ENCODE measurements at regions not wholly inside any gene's neighbourhood (a gene's known extent, or its start where the extent isn't known, plus 50 kb on each side); places are given as distances from the start of the nearest gene placed in this dataset.

- Mint-ChIP-seq H3K36me3 (ENCODE audit: low read depth) (no peaks in the 10 kb centered on the region), H3K9me3 (no peaks in the 10 kb centered on the region), H3K27ac (no peak overlapping the region), H3K4me1 (ENCODE audit: low read depth) (no peaks in the 10 kb centered on the region), H3K4me3 (no peak overlapping the region), H3K27me3 (no peaks in the 10 kb centered on the region)
- intact Hi-C loops (cut with micrococcal nuclease) = no loop called here
These were observed 276.6 kb upstream of the LRTM1 start for GRCh38 chr3:55204417-55204816.

DNA sequence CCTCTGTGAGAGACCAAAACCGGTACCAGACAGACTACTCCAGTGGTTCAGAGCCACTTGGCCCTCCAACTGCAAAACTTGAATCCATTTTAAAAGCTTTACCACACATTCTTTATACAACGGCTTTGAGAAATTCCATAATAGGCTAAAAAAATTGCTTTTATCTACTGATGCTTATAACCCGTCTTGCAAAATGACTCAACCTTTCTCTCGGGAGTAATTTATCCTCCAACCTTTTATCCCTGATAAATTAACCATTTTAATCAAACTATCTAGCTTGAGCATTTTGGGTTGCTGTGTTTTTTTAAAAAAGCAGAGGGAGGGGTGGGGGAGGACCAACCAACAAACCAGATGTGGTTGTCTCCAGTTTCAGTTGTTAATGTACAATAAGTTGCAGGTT, 275.7 kb upstream of the LRTM1 start:
- no peaks in the 10 kb centered on the region for H3K4me1 Mint-ChIP-seq (ENCODE audit: low read depth)
- no peak overlapping the region for H3K4me3 Mint-ChIP-seq
- intact Hi-C loops (cut with micrococcal nuclease) = no loop called here
- no peak overlapping the region for H3K27ac Mint-ChIP-seq
- no peaks in the 10 kb centered on the region for H3K27me3 Mint-ChIP-seq
- no peaks in the 10 kb centered on the region for H3K9me3 Mint-ChIP-seq
- no peaks in the 10 kb centered on the region for H3K36me3 Mint-ChIP-seq (ENCODE audit: low read depth)

GRCh38 chr3:55203006-55203405, 275.1 kb upstream of the LRTM1 start:
- intact Hi-C loops (cut with micrococcal nuclease) = no loop called here
- H3K4me1 Mint-ChIP-seq (ENCODE audit: low read depth) = no peaks in the 10 kb centered on the region
- H3K27ac Mint-ChIP-seq = no peak overlapping the region
- no peaks in the 10 kb centered on the region for H3K9me3 Mint-ChIP-seq
- no peaks in the 10 kb centered on the region for H3K36me3 Mint-ChIP-seq (ENCODE audit: low read depth)
- H3K4me3 Mint-ChIP-seq = no peak overlapping the region
- no peaks in the 10 kb centered on the region for H3K27me3 Mint-ChIP-seq

DNA sequence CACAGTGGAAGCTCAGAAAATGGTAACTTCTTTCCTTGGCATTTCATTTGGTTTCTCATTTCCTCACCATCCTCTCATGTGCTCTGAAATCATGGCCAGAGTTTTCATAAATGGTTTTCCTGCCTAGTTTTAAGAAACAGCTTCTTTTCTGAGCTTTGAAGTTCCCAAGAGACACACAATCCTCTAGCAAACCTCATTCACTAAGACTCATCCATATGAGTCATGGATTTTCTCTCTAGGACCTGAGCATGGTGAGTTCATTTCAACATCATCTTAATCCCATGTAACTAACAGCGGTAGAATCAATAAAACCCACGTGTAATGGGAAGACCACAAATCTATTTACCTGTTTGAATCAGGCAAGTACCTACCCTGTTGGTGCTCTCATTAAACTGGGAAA, 274.5 kb upstream of the LRTM1 start:
- no peaks in the 10 kb centered on the region for H3K4me1 Mint-ChIP-seq (ENCODE audit: low read depth)
- no peaks in the 10 kb centered on the region for H3K9me3 Mint-ChIP-seq
- intact Hi-C loops (cut with micrococcal nuclease) = no loop called here
- no peaks in the 10 kb centered on the region for H3K27me3 Mint-ChIP-seq
- no peak overlapping the region for H3K27ac Mint-ChIP-seq
- no peaks in the 10 kb centered on the region for H3K36me3 Mint-ChIP-seq (ENCODE audit: low read depth)
- no peak overlapping the region for H3K4me3 Mint-ChIP-seq

DNA sequence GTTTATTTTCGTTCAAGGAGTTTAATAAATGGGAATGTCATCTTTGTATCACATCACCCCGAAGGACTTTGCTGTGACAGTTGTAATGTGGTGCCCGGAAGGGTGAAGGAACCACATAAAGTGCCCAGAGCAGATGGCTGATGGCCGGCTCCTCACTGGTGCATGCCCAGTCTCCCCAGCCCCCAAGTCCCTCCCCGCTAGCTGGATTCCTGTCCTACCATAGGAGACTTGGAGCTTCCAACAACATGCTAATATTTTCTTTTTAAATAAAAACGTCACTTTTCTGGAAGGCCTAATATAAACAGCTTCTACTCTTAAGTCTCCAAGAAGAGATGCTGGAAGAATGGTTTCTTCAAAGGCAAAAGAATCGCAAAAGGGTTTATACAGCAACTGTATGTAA, 273.9 kb upstream of the LRTM1 start:
- intact Hi-C loops (cut with micrococcal nuclease) = no loop called here
- Mint-ChIP-seq H3K4me1 (ENCODE audit: low read depth) (no peaks in the 10 kb centered on the region), H3K27ac (no peak overlapping the region), H3K4me3 (no peak overlapping the region), H3K9me3 (no peaks in the 10 kb centered on the region), H3K36me3 (ENCODE audit: low read depth) (no peaks in the 10 kb centered on the region), H3K27me3 (no peaks in the 10 kb centered on the region)

DNA sequence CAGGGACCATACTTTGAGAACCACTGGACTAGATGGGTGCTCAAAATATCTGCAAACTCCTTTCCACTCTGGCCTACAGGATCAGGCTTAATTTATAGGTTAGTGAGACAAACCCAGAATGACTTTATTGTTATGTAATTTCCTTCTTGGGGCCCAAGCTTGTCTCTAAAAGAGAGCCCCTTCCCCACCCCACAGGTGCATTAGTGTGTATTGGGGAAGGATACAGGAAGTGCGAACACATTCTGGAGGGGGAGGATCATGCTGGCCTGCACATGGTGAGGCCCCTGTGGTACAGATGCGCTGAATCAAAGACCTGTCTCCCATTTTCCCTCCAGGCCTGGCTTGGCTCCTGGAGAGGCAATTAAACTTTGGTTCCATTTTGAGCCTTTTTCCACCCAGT, 273.0 kb upstream of the LRTM1 start:
- intact Hi-C loops (cut with micrococcal nuclease) = no loop called here
- H3K4me3 Mint-ChIP-seq = no peak overlapping the region
- H3K36me3 Mint-ChIP-seq (ENCODE audit: low read depth) = no peaks in the 10 kb centered on the region
- no peaks in the 10 kb centered on the region for H3K4me1 Mint-ChIP-seq (ENCODE audit: low read depth)
- no peaks in the 10 kb centered on the region for H3K9me3 Mint-ChIP-seq
- no peak overlapping the region for H3K27ac Mint-ChIP-seq
- H3K27me3 Mint-ChIP-seq = no peaks in the 10 kb centered on the region

GRCh38 chr3:55198554-55198953, 270.7 kb upstream of the LRTM1 start:
- Mint-ChIP-seq H3K27me3 (no peaks in the 10 kb centered on the region), H3K4me1 (ENCODE audit: low read depth) (no peaks in the 10 kb centered on the region), H3K36me3 (ENCODE audit: low read depth) (no peaks in the 10 kb centered on the region), H3K27ac (no peak overlapping the region), H3K4me3 (no peak overlapping the region), H3K9me3 (no peaks in the 10 kb centered on the region)
- intact Hi-C loops (cut with micrococcal nuclease) = no loop called here

DNA sequence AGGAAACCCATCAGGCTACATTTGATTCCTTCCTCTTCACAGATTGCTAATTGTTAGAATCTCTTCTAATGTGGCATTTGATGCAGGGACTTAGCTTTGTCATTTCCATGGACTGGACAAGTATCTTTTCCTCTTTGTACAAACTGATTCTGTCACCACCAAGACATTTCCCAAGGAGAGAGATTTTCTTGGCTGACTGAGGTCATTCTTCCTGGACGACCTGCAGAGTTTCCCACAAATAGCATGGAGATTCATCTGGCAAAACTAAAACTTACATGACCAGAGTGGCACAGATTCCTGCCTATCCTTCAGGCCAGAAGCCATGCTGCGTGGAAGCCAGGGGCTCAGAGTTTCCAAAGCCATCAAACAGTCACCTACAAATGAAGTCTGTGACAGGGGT, 269.2 kb upstream of the LRTM1 start:
- intact Hi-C loops (cut with micrococcal nuclease) = no loop called here
- Mint-ChIP-seq H3K9me3 (no peaks in the 10 kb centered on the region), H3K27ac (no peak overlapping the region), H3K36me3 (ENCODE audit: low read depth) (no peaks in the 10 kb centered on the region), H3K4me1 (ENCODE audit: low read depth) (no peaks in the 10 kb centered on the region), H3K27me3 (no peaks in the 10 kb centered on the region), H3K4me3 (no peak overlapping the region)

DNA sequence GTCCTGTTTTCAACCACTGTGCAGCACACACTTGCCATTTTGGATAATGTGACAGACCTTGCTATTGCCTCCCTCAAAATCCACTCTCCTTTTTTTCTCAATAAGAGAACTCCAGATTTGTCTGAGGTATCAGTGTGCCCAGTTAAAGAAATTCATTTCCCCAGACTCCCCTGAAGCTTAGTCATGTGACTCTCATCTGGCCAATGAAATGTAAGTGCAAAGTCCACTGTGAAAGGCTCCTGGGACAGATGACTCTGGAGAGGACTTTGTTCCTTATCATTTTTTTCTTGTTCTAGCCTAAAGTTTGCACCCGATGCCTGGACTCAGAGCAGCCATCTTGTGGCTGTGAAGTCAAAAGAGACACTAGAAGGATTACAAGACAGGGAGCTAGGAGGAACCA, 268.6 kb upstream of the LRTM1 start:
- H3K27me3 Mint-ChIP-seq = no peaks in the 10 kb centered on the region
- no peak overlapping the region for H3K4me3 Mint-ChIP-seq
- H3K36me3 Mint-ChIP-seq (ENCODE audit: low read depth) = no peaks in the 10 kb centered on the region
- H3K27ac Mint-ChIP-seq = no peak overlapping the region
- intact Hi-C loops (cut with micrococcal nuclease) = no loop called here
- H3K4me1 Mint-ChIP-seq (ENCODE audit: low read depth) = no peaks in the 10 kb centered on the region
- no peaks in the 10 kb centered on the region for H3K9me3 Mint-ChIP-seq

DNA sequence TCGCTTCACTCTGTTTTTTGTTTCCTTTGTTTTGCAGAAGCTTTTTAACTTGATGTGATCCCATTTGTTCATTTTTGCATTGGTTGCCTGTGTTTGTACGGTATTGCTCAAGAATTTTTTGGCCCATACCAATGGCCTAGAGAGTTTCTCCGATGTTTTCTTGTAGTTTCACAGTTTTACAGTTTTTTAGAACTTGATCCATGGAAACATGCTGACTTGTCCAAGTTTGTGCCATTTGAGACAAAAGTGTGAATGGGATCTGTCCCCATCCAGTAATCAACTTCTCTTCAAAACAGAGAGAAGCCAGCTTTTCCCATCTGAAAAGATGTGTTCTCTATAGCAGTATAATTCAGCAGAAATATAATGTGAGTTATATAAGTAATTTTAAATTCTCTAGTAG, 266.5 kb upstream of the LRTM1 start:
- no peaks in the 10 kb centered on the region for H3K36me3 Mint-ChIP-seq (ENCODE audit: low read depth)
- no peaks in the 10 kb centered on the region for H3K4me1 Mint-ChIP-seq (ENCODE audit: low read depth)
- intact Hi-C loops (cut with micrococcal nuclease) = no loop called here
- H3K27ac Mint-ChIP-seq = no peak overlapping the region
- no peak overlapping the region for H3K4me3 Mint-ChIP-seq
- no peaks in the 10 kb centered on the region for H3K9me3 Mint-ChIP-seq
- no peaks in the 10 kb centered on the region for H3K27me3 Mint-ChIP-seq

GRCh38 chr3:55191911-55192775, 264.3 kb upstream of the LRTM1 start:
- no peaks in the 10 kb centered on the region for H3K4me1 Mint-ChIP-seq (ENCODE audit: low read depth)
- no peak overlapping the region for H3K4me3 Mint-ChIP-seq
- H3K9me3 Mint-ChIP-seq = no peaks in the 10 kb centered on the region
- H3K27me3 Mint-ChIP-seq = no peaks in the 10 kb centered on the region
- no peak overlapping the region for H3K27ac Mint-ChIP-seq
- intact Hi-C loops (cut with micrococcal nuclease) = no loop called here
- H3K36me3 Mint-ChIP-seq (ENCODE audit: low read depth) = no peaks in the 10 kb centered on the region

GRCh38 chr3:55190331-55190730, 262.5 kb upstream of the LRTM1 start:
- Mint-ChIP-seq H3K36me3 (ENCODE audit: low read depth) (no peaks in the 10 kb centered on the region), H3K9me3 (no peaks in the 10 kb centered on the region), H3K4me3 (no peak overlapping the region), H3K27me3 (peaks cover 3% of the 10 kb centered on the region), H3K27ac (no peak overlapping the region), H3K4me1 (ENCODE audit: low read depth) (no peaks in the 10 kb centered on the region)
- intact Hi-C loops (cut with micrococcal nuclease) = no loop called here

GRCh38 chr3:55189359-55189801, 261.5 kb upstream of the LRTM1 start:
- Mint-ChIP-seq H3K36me3 (ENCODE audit: low read depth) (no peaks in the 10 kb centered on the region), H3K27me3 (peaks cover 3% of the 10 kb centered on the region), H3K4me1 (ENCODE audit: low read depth) (no peaks in the 10 kb centered on the region), H3K27ac (no peak overlapping the region), H3K9me3 (no peaks in the 10 kb centered on the region), H3K4me3 (no peak overlapping the region)
- intact Hi-C loops (cut with micrococcal nuclease) = no loop called here

DNA sequence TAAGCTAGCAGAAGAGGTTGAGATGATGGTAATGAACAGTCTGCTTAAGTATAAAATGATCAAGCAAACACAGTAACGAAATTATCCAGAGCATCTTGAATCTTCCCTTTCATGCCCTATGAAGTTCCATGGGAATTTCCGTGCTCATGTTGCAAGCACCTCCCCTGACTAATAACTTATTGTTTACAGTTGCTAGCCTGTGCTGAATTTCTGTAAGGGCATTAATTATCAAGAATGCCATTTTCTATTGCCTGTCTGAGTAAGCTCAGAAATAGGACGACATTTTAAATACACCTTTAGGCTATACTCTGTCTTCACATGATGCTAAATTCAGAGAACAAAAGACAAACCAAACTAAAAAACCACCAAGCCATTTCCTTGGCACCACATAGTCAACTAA, 257.5 kb upstream of the LRTM1 start:
- Mint-ChIP-seq H3K27ac (no peak overlapping the region), H3K27me3 (peaks cover 5% of the 10 kb centered on the region), H3K4me1 (ENCODE audit: low read depth) (no peaks in the 10 kb centered on the region), H3K36me3 (ENCODE audit: low read depth) (no peaks in the 10 kb centered on the region), H3K4me3 (no peak overlapping the region), H3K9me3 (no peaks in the 10 kb centered on the region)
- intact Hi-C loops (cut with micrococcal nuclease) = no loop called here

GRCh38 chr3:55183201-55183600, 255.3 kb upstream of the LRTM1 start:
- no peaks in the 10 kb centered on the region for H3K36me3 Mint-ChIP-seq (ENCODE audit: low read depth)
- H3K27me3 Mint-ChIP-seq = peaks cover 10% of the 10 kb centered on the region
- no peak overlapping the region for H3K4me3 Mint-ChIP-seq
- H3K9me3 Mint-ChIP-seq = no peaks in the 10 kb centered on the region
- intact Hi-C loops (cut with micrococcal nuclease) = no loop called here
- no peaks in the 10 kb centered on the region for H3K4me1 Mint-ChIP-seq (ENCODE audit: low read depth)
- no peak overlapping the region for H3K27ac Mint-ChIP-seq

Data from dendritic cell treated with granulocyte-macrophage colony-stimulating factor and Interleukin-4, amounts not matched to agents 40 ng/mL and 50 ng/mL, for 4 days (primary cell).